GM12878 (cell line): ENCODE measurements at regions not wholly inside any gene's neighbourhood (a gene's known extent, or its start where the extent isn't known, plus 50 kb on each side); places are given as distances from the start of the nearest gene placed in this dataset.

ENCODE experiments used
- ATAC-seq: fragments of 200-7000 bp; cut with Tn5 transposase; 3 replicates; pipeline ENCODE4 v1.9.1; 2020; ENCODE audit warnings: mild to moderate bottlenecking, moderate library complexity
- BruUV-seq: library from RNA; stranded (reverse); fragments of 400-500 nt; replicated peaks from 2 replicates; lab custom pipeline; 2021; lab: Mats Ljungman, UMichigan
- CTCF ChIA-PET: fragments of 300-600 bp; sonication (Branson Sonifier 250); formaldehyde crosslinking; extraction: SDS; loops from one replicate; lab custom pipeline; 2021; ENCODE audit warnings: inconsistent platforms; lab: Yijun Ruan, JAX
- POLR2A ChIA-PET: fragments of 350-600 bp; formaldehyde crosslinking; extraction: SDS; loops from one replicate; lab custom pipeline; 2021; ENCODE audit warnings: inconsistent platforms; lab: Charles Lee
- RAD21 ChIA-PET: fragments of 300-600 bp; sonication (Branson Sonifier 250); formaldehyde crosslinking; loops from one replicate; lab custom pipeline; 2023; ENCODE audit warnings: antibody characterized with exemption; ENCODE audit not compliant: unreplicated experiment; lab: Charles Lee
- SMC1A ChIA-PET: fragments of 300-600 bp; sonication (Branson Sonifier 250); formaldehyde crosslinking; loops from one replicate; lab custom pipeline; 2023; ENCODE audit not compliant: unreplicated experiment, uncharacterized antibody; lab: Charles Lee
- DNase-seq: peaks from one replicate; pipeline ENCODE4 v3.0.0-alpha.2; 2011; ENCODE audit warnings: low read depth, low spot score
- FAIRE-seq: peaks from 3 replicates; lab custom pipeline; 2011; peaks lifted over from hg19 to GRCh38; lab: Jason Lieb, UNC
- H2AFZ ChIP-seq: 2 replicates; pipeline ENCODE4 v1.6.0; 2011; ENCODE audit warnings: low read depth, low read length, control low read depth; ENCODE audit not compliant: control insufficient read depth
- H3K27ac ChIP-seq: 2 replicates; pipeline ENCODE4 v1.5.1; 2011; ENCODE audit warnings: control low read depth; ENCODE audit not compliant: control insufficient read depth, insufficient read depth
- H3K27me3 ChIP-seq, 2 experiments: replicated peaks in 1 of 2; 2 replicates each; pipeline versions ENCODE4 v1.6.0 to v1.6.1; 2011; ENCODE audit warnings: low read length in 1 of 2; ENCODE audit not compliant: control insufficient read depth in 2 of 2, insufficient read depth in 2 of 2
- H3K36me3 ChIP-seq, 2 experiments: 2 replicates each; pipeline ENCODE4 v1.5.1; 2011; ENCODE audit warnings: low read length in 1 of 2; ENCODE audit not compliant: control insufficient read depth in 2 of 2, insufficient read depth in 2 of 2
- H3K4me1 ChIP-seq: 2 replicates; pipeline ENCODE4 v1.6.1; 2011; ENCODE audit warnings: mild to moderate bottlenecking, low read length, moderate library complexity, mixed read lengths; ENCODE audit not compliant: control insufficient read depth, insufficient read depth
- H3K4me2 ChIP-seq: 2 replicates; pipeline ENCODE4 v1.6.0; 2011; ENCODE audit warnings: control low read depth; ENCODE audit not compliant: control insufficient read depth, insufficient read depth
- H3K4me3 ChIP-seq: fragments of 200-600 bp; sonication (generic); 2 replicates; pipeline ENCODE4 v1.5.1; 2016
- H3K79me2 ChIP-seq: 2 replicates; pipeline ENCODE4 v1.6.0; 2011; ENCODE audit warnings: low read length; ENCODE audit not compliant: control insufficient read depth, insufficient read depth
- H3K9ac ChIP-seq: 2 replicates; pipeline ENCODE4 v1.8.0; 2011; ENCODE audit warnings: low read length, control low read depth, mixed read lengths; ENCODE audit not compliant: control insufficient read depth, insufficient read depth
- H3K9me3 ChIP-seq: replicated peaks from 3 replicates; pipeline ENCODE4 v1.5.1; 2011; ENCODE audit warnings: mild to moderate bottlenecking, low read length; ENCODE audit not compliant: control insufficient read depth, insufficient read depth
- H4K20me1 ChIP-seq: 2 replicates; pipeline ENCODE4 v1.6.0; 2011; ENCODE audit not compliant: control insufficient read depth, insufficient read depth
- IRF5 ChIP-seq: fragments of 450-650 bp; IDR thresholded peaks from 2 replicates; pipeline ENCODE4 v1.6.1; 2017; ENCODE audit warnings: borderline replicate concordance
- NR2F1 ChIP-seq: fragments of 450-650 bp; conservative IDR thresholded peaks from 2 replicates; pipeline ENCODE4 v1.6.1; 2017; ENCODE audit warnings: mild to moderate bottlenecking
- RAD51 ChIP-seq: fragments of 450-650 bp; IDR thresholded peaks from 2 replicates; pipeline ENCODE4 v1.6.1; 2016; ENCODE audit warnings: moderate library complexity, mild to moderate bottlenecking, inconsistent platforms
- RFX5 ChIP-seq: IDR thresholded peaks from 2 replicates; pipeline ENCODE4 v1.6.1; 2011; ENCODE audit warnings: low read depth, low read length, improper control_type of control experiment
- SPI1 ChIP-seq: IDR thresholded peaks from 2 replicates; pipeline ENCODE4 v1.6.1; 2011; ENCODE audit warnings: low read depth, mild to moderate bottlenecking, low read length, moderate library complexity, borderline replicate concordance; ENCODE audit not compliant: insufficient read depth
- ZBTB11 ChIP-seq: fragments of 450-650 bp; formaldehyde crosslinking; IDR thresholded peaks from 2 replicates; pipeline ENCODE4 v1.5.0; 2022; ENCODE audit warnings: mild to moderate bottlenecking, missing genetic modification characterization
- ZNF207 ChIP-seq: fragments of 450-650 bp; IDR thresholded peaks from 2 replicates; pipeline ENCODE4 v1.6.1; 2014; ENCODE audit warnings: antibody characterized with exemption, mild to moderate bottlenecking, borderline replicate concordance
- ZNF24 ChIP-seq: fragments of 450-650 bp; IDR thresholded peaks from 2 replicates; pipeline ENCODE4 v1.6.1; 2017; ENCODE audit warnings: antibody characterized with exemption, mild to moderate bottlenecking
- WGBS: methylation state at CpG from one replicate; pipeline ENCODE4 v1.1.6; 2016; ENCODE audit warnings: low lambda C conversion rate; ENCODE audit not compliant: insufficient replicate concordance, insufficient coverage; ENCODE audit errors: missing lambda C conversion rate; 5-methylcytosine and 5-hydroxymethylcytosine counted together
- in situ Hi-C: fragments of 300-500 bp; cut with MboI; formaldehyde crosslinking; loops from 9 replicates; pipeline ENCODE4 v1.14.3; 2018; ENCODE audit warnings: mixed read lengths
- intact Hi-C: fragments of 100-400 bp; cut with micrococcal nuclease; formaldehyde crosslinking; loops from one replicate; pipeline ENCODE4 v1.14.2; 2022; ENCODE audit not compliant: unreplicated experiment
- TF ChIP-seq, protein P1 (sequence below): fragments of 450-650 bp; IDR thresholded peaks from 2 replicates; pipeline ENCODE4 v1.6.1; 2016; ENCODE audit warnings: mild to moderate bottlenecking, moderate library complexity, borderline replicate concordance
- TF ChIP-seq, protein P2 (sequence below): IDR thresholded peaks from 2 replicates; pipeline ENCODE4 v1.6.1; 2011; ENCODE audit warnings: borderline replicate concordance, low read depth, mild to moderate bottlenecking, moderate library complexity, low read length; ENCODE audit not compliant: insufficient read depth, poor library complexity, severe bottlenecking
- TF ChIP-seq, protein P3 (sequence below): fragments of 450-650 bp; IDR thresholded peaks from 2 replicates; pipeline ENCODE4 v1.6.1; 2017; ENCODE audit warnings: mild to moderate bottlenecking

DNA sequence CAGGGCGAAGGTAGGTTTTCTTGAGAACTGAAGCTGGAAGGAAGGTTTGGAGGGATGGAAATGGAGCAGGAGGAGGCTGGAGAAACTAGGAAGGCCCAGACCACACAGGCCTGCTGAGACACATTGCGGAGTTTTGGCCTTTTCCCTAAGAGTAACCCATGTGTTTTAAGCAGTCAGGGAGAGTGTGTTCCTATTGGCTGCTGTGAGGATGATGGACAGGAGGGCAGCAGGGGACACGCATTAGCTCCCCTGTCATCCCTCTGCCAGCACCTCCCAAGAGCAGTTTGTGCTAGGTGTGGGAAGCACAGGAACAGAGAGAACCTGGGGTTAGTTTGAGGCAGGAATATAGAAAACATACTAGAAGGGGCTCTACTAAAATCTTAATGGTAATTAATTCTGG lies 842.1 kb downstream of the TBC1D22A start:
- RAD21 ChIA-PET = no interaction called here
- Histone ChIP-seq H4K20me1 (no peaks in the 10 kb centered on the region), H3K4me3 (no peak overlapping the region), H2AFZ (no peak overlapping the region), H3K4me1 (no peaks in the 10 kb centered on the region), H3K4me2 (no peak overlapping the region), H3K9me3 (no peaks in the 10 kb centered on the region; the same call in 2 of the 3 replicates), H3K9ac (no peak overlapping the region), H3K79me2 (no peaks in the 10 kb centered on the region), H3K27me3 (no peaks in the 10 kb centered on the region), H3K36me3 (no peaks in the 10 kb centered on the region), H3K27ac (no peak overlapping the region)
- WGBS = 13% methylated on average over 3 of the region's 3 CpGs
- TF ChIP-seq IRF5 (no peak), ZBTB11 (CRISPR knock-in tag) (no peak), ZNF207 (no peak), RFX5 (no peak), RAD51 (no peak), ZNF24 (no peak), SPI1 (no peak), NR2F1 (no peak)
- TF ChIP-seq, protein P1, sequence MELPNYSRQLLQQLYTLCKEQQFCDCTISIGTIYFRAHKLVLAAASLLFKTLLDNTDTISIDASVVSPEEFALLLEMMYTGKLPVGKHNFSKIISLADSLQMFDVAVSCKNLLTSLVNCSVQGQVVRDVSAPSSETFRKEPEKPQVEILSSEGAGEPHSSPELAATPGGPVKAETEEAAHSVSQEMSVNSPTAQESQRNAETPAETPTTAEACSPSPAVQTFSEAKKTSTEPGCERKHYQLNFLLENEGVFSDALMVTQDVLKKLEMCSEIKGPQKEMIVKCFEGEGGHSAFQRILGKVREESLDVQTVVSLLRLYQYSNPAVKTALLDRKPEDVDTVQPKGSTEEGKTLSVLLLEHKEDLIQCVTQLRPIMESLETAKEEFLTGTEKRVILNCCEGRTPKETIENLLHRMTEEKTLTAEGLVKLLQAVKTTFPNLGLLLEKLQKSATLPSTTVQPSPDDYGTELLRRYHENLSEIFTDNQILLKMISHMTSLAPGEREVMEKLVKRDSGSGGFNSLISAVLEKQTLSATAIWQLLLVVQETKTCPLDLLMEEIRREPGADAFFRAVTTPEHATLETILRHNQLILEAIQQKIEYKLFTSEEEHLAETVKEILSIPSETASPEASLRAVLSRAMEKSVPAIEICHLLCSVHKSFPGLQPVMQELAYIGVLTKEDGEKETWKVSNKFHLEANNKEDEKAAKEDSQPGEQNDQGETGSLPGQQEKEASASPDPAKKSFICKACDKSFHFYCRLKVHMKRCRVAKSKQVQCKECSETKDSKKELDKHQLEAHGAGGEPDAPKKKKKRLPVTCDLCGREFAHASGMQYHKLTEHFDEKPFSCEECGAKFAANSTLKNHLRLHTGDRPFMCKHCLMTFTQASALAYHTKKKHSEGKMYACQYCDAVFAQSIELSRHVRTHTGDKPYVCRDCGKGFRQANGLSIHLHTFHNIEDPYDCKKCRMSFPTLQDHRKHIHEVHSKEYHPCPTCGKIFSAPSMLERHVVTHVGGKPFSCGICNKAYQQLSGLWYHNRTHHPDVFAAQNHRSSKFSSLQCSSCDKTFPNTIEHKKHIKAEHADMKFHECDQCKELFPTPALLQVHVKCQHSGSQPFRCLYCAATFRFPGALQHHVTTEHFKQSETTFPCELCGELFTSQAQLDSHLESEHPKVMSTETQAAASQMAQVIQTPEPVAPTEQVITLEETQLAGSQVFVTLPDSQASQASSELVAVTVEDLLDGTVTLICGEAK = no peak
- TF ChIP-seq, protein P2, sequence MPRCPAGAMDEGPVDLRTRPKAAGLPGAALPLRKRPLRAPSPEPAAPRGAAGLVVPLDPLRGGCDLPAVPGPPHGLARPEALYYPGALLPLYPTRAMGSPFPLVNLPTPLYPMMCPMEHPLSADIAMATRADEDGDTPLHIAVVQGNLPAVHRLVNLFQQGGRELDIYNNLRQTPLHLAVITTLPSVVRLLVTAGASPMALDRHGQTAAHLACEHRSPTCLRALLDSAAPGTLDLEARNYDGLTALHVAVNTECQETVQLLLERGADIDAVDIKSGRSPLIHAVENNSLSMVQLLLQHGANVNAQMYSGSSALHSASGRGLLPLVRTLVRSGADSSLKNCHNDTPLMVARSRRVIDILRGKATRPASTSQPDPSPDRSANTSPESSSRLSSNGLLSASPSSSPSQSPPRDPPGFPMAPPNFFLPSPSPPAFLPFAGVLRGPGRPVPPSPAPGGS = no peak
- TF ChIP-seq, protein P3, sequence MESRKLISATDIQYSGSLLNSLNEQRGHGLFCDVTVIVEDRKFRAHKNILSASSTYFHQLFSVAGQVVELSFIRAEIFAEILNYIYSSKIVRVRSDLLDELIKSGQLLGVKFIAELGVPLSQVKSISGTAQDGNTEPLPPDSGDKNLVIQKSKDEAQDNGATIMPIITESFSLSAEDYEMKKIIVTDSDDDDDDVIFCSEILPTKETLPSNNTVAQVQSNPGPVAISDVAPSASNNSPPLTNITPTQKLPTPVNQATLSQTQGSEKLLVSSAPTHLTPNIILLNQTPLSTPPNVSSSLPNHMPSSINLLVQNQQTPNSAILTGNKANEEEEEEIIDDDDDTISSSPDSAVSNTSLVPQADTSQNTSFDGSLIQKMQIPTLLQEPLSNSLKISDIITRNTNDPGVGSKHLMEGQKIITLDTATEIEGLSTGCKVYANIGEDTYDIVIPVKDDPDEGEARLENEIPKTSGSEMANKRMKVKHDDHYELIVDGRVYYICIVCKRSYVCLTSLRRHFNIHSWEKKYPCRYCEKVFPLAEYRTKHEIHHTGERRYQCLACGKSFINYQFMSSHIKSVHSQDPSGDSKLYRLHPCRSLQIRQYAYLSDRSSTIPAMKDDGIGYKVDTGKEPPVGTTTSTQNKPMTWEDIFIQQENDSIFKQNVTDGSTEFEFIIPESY = no peak
- no peak for ATAC-seq
- SMC1A ChIA-PET = no interaction called here
- DNase-seq = no peak
- POLR2A ChIA-PET = no interaction called here
- in situ Hi-C loops = no loop called here
- no TSS peak for BruUV-seq
- intact Hi-C loops = no loop called here
- CTCF ChIA-PET = no interaction called here
- FAIRE-seq = no peak
